Stimulated activated CD4-positive, alpha-beta T cell treated with anti-CD3 and anti-CD28 coated beads, Interleukin-4, amount 100 ng/mL, for 4 hours (primary cell): ENCODE measurements at regions not wholly inside any gene's neighbourhood (a gene's known extent, or its start where the extent isn't known, plus 50 kb on each side); places are given as distances from the start of the nearest gene placed in this dataset.
"Not testable (repeated sequence)": the region's sequence is repeated elsewhere in the genome, so short reads cannot be mapped to it uniquely, and the experiment has no call there.

Experiments used
- DNase-seq, 2 experiments: peaks; one replicate each; pipeline ENCODE4 v3.0.0-alpha.2; 2020

- DNase-seq, result not testable (repeated sequence)
Measured at GRCh38 chr22:48497743-48498520, 1329.7 kb downstream of the BRD1 start.

- no peak for DNase-seq
Measured at GRCh38 chr22:48496987-48497650, 1330.6 kb downstream of the BRD1 start.

GRCh38 chr22:48496226-48496845 lies 1331.3 kb downstream of the BRD1 start:
- DNase-seq, result no peak

GRCh38 chr22:48495751-48496080 lies 1332.0 kb downstream of the BRD1 start:
- no peak for DNase-seq

DNA sequence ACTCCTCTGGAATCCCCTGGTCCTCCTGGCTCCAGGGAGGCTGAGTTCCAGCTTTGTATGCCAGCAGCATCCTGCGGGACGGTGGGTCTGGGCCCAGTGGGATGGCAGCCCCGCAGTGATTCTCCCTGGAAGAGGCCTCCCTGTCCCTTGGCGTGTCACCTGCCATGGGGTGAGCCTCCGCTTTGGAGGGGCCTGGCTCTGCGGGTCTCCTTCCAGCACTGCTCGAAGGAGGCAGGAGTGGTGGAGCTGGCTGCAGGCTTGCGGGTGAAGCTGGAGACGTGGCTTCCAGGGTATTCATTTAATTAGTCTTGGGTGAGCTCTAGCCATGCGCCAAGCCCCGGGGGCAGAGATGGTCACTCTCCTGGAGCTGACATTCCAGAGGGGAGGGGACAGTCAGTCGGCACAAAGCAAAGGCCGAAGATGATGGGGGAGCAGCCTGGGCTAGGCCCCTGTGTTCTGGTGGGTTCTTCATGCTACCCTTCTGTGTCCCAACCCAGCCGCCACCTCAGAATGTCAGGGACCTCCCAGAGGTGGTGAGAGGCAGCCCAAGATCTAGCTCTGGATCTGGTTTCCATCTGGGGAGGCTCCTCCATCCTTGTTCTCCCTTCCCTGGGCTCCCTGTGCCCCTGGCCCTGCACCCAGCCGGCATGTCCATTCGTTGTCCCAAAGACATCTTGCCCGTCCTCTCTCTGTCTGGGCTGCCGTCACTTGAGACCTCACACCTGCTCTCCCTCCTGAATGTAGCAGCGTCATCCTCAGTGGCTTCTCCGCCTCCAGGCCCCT lies 1332.5 kb downstream of the BRD1 start:
- DNase-seq, result no peak

GRCh38 chr22:48494256-48494967 lies 1333.3 kb downstream of the BRD1 start:
- DNase-seq, result no peak

DNA sequence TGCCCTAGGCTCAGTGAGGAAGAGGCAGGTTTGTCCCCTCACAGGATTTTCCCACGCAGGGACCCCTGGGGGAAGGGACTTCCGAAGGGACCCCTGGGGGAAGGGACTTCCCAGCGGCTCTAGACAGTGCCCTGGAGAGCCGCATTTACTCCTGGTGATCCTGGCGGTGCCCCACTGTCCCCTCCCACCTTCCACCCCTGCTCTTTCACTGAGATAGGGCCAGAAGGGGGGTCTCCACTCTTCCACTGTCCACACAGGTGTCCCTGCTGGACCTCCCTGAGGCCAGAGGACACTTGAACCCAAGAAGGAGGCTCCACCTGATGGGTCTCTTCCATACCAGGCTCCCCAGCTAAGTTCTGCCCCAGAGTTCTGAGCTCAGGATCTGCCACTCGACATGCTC lies 1333.9 kb downstream of the BRD1 start:
- no peak for DNase-seq

DNA sequence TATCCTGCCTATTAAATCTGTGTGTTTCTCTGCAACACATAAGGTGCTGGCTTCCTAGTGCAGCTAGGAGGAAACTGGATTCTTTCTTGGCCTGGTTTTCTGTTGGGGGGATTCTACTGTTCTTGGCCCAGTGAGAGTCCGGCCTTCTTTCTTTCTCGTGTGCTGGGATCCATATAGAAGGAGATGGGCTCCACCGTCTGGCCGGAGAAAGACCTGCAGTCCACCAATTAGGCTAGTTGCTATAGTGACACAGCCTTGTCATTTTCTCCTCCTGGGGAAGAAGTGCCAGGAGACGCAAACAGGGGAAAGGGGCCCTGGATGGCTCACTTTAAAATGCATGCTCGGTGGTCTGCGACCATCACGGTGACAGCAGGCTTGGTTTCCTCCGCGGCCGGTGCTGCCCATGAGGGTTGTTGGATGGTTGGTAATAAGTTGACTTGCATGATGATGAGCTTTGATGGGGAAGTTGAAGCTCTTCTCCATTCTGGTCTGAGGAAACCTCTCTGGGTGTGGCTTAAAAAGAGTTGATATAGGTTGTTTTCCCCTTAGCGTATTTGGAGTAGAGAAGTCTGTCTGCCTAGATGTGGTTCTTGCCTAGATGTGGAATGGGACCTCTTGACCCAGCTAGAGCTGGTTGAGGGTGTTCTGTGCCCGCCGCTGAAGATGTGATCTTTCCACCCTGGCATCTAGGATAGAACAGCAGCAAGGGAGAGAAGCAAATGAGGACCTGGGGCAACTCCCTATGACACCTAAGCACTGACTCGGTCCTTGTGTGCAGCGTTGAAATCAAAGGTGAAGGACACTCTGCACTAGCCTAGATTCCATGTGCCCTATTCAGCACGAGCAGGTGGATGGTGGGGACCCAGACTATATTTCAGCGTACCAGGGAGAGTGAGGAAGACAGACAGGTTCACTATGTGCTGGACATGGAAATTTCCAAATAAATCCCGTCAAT lies 1335.0 kb downstream of the BRD1 start:
- DNase-seq, result no peak

DNA sequence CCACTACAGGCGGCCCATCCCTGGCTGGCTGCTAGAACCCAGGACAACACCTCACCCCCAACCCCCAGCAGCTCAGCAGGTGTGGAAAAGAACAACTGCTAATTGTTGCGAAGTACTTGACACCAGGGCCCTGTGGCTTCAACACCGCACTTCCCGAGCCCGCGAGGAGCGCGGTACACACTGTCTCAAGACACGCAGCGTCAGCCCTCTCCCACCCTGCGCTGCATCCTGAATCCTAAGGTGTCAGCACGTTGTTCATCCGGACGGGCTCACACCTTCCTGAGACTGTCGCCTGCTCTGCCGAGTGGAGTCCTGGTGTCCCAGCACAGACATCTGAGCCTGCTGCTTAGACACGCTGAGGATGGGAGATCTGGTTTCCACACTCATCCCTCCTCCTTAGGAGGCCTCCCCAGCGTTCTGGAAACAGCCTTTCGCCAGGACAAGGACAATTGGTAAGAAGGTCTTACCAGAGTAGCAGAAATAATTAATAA lies 1336.2 kb downstream of the BRD1 start:
- no peak for DNase-seq

DNA sequence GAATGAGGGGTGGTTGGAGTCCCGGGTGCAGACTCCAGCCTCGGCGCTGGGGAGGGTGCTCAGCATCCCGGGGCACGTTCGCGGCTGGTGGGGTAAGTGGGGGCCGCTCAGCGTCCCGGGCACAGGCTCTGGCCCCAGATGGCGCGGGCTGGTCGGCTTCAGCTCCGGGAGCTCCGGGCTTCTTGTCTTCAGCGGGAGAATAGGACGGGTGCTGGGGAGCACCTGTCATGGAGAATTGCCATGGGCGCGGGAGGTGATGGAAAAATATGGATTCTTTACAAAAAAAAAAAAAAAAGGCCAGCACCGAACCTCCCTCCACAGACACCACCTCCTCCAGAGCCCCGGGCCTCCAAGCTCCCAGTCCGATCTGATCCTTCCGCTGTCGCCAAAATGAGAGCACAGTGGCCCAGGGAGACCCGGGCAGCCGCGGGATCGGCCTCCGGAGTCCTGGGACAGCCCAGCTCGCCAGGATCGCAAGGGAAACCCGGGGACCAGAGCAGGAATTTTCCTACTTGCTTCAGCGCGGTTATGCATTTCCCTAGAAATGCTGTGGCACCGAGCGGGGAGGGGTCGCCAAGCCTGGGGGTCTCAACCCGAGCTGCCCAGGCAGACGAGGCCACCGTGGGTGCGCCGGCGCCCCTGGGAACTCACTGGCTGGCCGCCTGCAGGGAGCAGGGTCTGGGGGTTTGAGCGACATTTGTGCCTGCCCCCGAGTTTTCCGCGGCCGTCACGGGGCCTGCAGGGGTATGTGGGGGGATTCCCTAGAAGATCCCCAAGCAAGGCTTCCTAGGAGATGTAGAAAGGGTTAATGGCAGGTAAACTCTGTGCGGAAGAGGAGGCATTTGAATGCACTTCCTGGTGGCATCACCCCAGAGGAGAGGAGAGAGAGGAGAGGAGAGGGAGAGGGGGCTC lies 1336.9 kb downstream of the BRD1 start:
- no peak for DNase-seq

DNA sequence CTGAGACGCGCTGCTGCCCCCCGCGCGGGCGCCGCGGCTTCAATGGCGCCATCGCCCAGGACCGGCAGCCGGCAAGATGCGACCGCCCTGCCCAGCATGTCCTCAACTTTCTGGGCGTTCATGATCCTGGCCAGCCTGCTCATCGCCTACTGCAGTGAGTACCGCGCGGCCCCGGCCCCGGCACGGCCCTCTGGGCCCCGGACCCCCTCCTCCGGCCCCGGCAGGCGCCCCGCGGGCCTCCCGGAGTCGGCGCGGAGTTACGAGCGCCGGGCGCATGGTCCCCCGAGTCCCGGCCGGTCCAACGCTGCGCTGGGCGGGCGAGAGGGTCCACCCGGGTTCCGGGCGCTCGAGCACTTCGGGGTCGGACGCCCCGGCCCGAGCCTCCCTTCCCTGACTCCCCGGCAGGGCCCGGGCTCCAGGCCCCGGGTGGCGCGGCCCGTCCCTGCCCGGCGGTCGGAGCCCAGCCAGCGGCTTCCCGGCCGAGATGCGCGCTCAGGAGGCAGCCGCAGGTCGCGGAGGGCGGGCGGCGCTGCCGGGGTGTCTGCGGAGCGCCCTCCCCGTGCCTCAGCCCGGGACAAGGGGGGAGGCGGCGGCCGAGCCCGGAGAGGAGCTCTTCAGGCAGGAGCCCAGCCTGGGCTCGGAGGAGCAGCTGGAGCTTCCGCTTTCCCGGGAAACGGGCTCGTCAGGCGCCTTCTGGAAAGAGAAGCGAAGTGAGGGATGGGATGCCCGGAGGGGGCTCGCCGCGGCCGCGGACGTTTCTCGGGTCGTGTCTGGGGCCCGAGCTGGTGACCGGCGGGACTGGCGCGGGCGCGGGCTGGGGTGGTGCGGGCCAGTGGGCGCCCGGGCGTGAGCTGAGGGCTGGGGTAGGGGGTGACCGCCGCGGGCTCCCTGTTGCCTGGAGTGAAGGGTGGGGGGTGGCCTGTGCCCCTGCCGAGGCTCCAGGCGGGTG lies 1337.8 kb downstream of the BRD1 start:
- no peak for DNase-seq

GRCh38 chr22:48488611-48489511 lies 1338.8 kb downstream of the BRD1 start:
- no peak for DNase-seq

DNA sequence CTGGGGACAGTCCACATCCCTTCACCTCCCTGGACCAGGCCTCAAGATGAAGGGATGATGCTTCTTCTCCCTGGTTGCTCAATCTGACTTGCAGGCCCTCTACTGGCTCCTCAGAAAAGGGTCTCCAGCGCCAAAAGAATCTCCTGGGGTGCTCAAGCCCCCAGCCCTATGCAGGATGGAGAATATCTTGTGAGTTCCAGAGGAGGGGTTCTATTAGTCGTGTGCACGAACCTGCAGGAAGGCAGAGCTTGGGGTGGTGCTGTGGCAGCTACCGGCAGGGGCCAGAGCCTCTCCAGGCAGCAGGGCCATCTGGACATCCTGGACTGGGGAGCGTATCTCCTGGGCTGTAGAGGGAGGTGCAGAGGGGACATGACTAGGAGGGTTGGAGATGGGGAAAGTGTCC lies 1339.5 kb downstream of the BRD1 start:
- DNase-seq, result no peak

GRCh38 chr22:48486558-48486957 lies 1341.1 kb downstream of the BRD1 start:
- DNase-seq, result no peak

GRCh38 chr22:48486134-48486532 lies 1341.5 kb downstream of the BRD1 start:
- DNase-seq, result no peak

GRCh38 chr22:48485149-48486133 lies 1342.2 kb downstream of the BRD1 start:
- no peak for DNase-seq
